Ishikawa (cell line): ENCODE measurements at regions not wholly inside any gene's neighbourhood (a gene's known extent, or its start where the extent isn't known, plus 50 kb on each side); places are given as distances from the start of the nearest gene placed in this dataset.

Experiments used
- CEBPB ChIP-seq: IDR thresholded peaks from 2 replicates; pipeline ENCODE4 v1.6.1; 2012
- CREB1 ChIP-seq: IDR thresholded peaks from 2 replicates; pipeline ENCODE4 v1.6.1; 2012; ENCODE audit warnings: low read depth
- EGR1 ChIP-seq: IDR thresholded peaks from 2 replicates; pipeline ENCODE4 v1.6.1; 2012
- EP300 ChIP-seq: IDR thresholded peaks from 2 replicates; pipeline ENCODE4 v1.6.1; 2012; ENCODE audit warnings: borderline replicate concordance
- FOXM1 ChIP-seq: IDR thresholded peaks from 2 replicates; pipeline ENCODE4 v1.6.1; 2012; ENCODE audit warnings: low read depth, borderline replicate concordance
- MAX ChIP-seq: IDR thresholded peaks from 2 replicates; pipeline ENCODE4 v1.6.1; 2012
- NFIC ChIP-seq: IDR thresholded peaks from 2 replicates; pipeline ENCODE4 v1.6.1; 2012
- RAD21 ChIP-seq: IDR thresholded peaks from 2 replicates; pipeline ENCODE4 v1.6.1; 2012; ENCODE audit warnings: low read depth
- REST ChIP-seq: IDR thresholded peaks from 2 replicates; pipeline ENCODE4 v1.6.1; 2012; ENCODE audit warnings: low read depth, mild to moderate bottlenecking
- TAF1 ChIP-seq: IDR thresholded peaks from 2 replicates; pipeline ENCODE4 v1.6.1; 2012; ENCODE audit warnings: low read depth, mild to moderate bottlenecking
- TCF12 ChIP-seq: IDR thresholded peaks from 2 replicates; pipeline ENCODE4 v1.6.1; 2012; ENCODE audit warnings: low read depth
- TEAD4 ChIP-seq: IDR thresholded peaks from 2 replicates; pipeline ENCODE4 v1.6.1; 2012
- USF1 ChIP-seq: IDR thresholded peaks from 2 replicates; pipeline ENCODE4 v1.6.1; 2012
- YY1 ChIP-seq: IDR thresholded peaks from 2 replicates; pipeline ENCODE4 v1.6.1; 2012; ENCODE audit warnings: low read depth
- ZBTB7A ChIP-seq: IDR thresholded peaks from 2 replicates; pipeline ENCODE4 v1.6.1; 2012; ENCODE audit warnings: low read depth

- no peak for TF ChIP-seq EP300
- TF ChIP-seq RAD21, result no peak
- no peak for TF ChIP-seq CEBPB
- TF ChIP-seq TCF12, result no peak
- TF ChIP-seq TEAD4, result no peak
Observed at GRCh38 chr6:50451826-50452400, 261.4 kb upstream of the TFAP2D start.

- no peak for TF ChIP-seq REST
- no peak for TF ChIP-seq RAD21
- TF ChIP-seq USF1, result no peak
- no peak for TF ChIP-seq CREB1
- no peak for TF ChIP-seq TCF12
- no peak for TF ChIP-seq ZBTB7A
- no peak for TF ChIP-seq NFIC
- no peak for TF ChIP-seq EGR1
- no peak for TF ChIP-seq TAF1
- TF ChIP-seq CEBPB, result no peak
Observed at GRCh38 chr6:50455029-50455428, 258.3 kb upstream of the TFAP2D start.

GRCh38 chr6:50457351-50457750 lies 256.0 kb upstream of the TFAP2D start:
- no peak for TF ChIP-seq NFIC

- no peak for TF ChIP-seq CREB1
- TF ChIP-seq EGR1, result no peak
- no peak for TF ChIP-seq MAX
- no peak for TF ChIP-seq TAF1
- TF ChIP-seq EP300, result no peak
- no peak for TF ChIP-seq USF1
- no peak for TF ChIP-seq YY1
- TF ChIP-seq ZBTB7A, result no peak
- TF ChIP-seq TCF12, result no peak
- no peak for TF ChIP-seq CEBPB
- no peak for TF ChIP-seq NFIC
- TF ChIP-seq FOXM1, result no peak
- TF ChIP-seq RAD21, result no peak
- TF ChIP-seq TEAD4, result no peak
- no peak for TF ChIP-seq REST
Observed at GRCh38 chr6:50461696-50462095, 251.6 kb upstream of the TFAP2D start.

GRCh38 chr6:50463931-50464330 lies 249.4 kb upstream of the TFAP2D start:
- no peak for TF ChIP-seq EGR1
- TF ChIP-seq CREB1, result no peak
- no peak for TF ChIP-seq ZBTB7A
- TF ChIP-seq REST, result no peak
- TF ChIP-seq USF1, result no peak
- TF ChIP-seq NFIC, result no peak
- no peak for TF ChIP-seq TEAD4
- no peak for TF ChIP-seq MAX
- no peak for TF ChIP-seq FOXM1
- TF ChIP-seq TCF12, result no peak
- no peak for TF ChIP-seq TAF1
- no peak for TF ChIP-seq RAD21
- TF ChIP-seq EP300, result no peak
